ENCODE measurements at regions not wholly inside any gene's neighbourhood (a gene's known extent, or its start where the extent isn't known, plus 50 kb on each side); places are given as distances from the start of the nearest gene placed in this dataset.
"Not testable (repeated sequence)": the region's sequence is repeated elsewhere in the genome, so short reads cannot be mapped to it uniquely, and the experiment has no call there.

DNA sequence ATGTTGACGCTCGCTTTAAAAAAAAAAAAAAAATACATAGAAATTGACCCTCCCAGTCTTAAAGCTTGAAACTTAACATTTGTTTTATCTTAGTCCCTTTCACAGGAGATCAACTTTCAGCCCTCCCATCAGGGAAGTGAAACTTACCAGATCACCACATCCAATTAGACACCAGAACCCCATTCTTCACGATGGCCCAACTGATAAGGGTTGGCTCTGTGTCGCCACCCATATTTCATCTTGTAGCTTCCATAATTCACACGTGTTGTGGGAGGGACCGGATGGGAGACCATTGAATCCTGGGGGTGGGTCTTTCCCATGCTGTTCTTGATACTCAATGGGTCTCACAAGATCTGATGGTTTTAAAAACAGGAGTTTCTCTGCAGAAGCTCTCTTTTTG lies 629.4 kb upstream of the KCND2 start:
- no peak for DNase-seq (ENCODE audit: low read depth)
- TF ChIP-seq, protein P1, sequence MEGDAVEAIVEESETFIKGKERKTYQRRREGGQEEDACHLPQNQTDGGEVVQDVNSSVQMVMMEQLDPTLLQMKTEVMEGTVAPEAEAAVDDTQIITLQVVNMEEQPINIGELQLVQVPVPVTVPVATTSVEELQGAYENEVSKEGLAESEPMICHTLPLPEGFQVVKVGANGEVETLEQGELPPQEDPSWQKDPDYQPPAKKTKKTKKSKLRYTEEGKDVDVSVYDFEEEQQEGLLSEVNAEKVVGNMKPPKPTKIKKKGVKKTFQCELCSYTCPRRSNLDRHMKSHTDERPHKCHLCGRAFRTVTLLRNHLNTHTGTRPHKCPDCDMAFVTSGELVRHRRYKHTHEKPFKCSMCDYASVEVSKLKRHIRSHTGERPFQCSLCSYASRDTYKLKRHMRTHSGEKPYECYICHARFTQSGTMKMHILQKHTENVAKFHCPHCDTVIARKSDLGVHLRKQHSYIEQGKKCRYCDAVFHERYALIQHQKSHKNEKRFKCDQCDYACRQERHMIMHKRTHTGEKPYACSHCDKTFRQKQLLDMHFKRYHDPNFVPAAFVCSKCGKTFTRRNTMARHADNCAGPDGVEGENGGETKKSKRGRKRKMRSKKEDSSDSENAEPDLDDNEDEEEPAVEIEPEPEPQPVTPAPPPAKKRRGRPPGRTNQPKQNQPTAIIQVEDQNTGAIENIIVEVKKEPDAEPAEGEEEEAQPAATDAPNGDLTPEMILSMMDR (IDR thresholded peaks at IDR 0.05; ENCODE audit: low read depth, low read length, missing control alignments), result no peak
- no peak overlapping the region for H3K4me3 ChIP-seq (ENCODE audit: low read depth, low read length)

DNA sequence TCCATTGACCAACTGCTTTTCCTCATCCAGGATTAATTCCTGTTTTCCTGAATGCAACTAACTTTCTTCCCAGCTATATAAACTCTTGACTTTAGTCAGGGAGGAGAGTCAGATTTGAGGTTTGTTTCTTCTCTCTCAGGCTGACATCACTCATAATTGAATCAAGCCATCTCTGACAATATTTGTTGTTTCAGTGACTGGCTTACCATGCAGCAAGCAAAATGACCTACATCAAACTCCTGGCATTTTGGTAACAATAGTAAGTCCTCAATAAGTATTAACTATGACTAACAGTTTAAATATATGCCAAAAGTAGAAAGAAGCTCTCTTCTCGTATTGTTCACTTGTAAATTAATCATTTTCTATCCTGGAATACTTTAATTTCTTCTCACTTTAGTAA lies 625.7 kb upstream of the KCND2 start:
- H3K4me3 ChIP-seq (ENCODE audit: low read depth, low read length), result no peak overlapping the region
- DNase-seq (ENCODE audit: low read depth), result no peak
- TF ChIP-seq, protein P1 (IDR thresholded peaks at IDR 0.05; ENCODE audit: low read depth, low read length, missing control alignments), result no peak

DNA sequence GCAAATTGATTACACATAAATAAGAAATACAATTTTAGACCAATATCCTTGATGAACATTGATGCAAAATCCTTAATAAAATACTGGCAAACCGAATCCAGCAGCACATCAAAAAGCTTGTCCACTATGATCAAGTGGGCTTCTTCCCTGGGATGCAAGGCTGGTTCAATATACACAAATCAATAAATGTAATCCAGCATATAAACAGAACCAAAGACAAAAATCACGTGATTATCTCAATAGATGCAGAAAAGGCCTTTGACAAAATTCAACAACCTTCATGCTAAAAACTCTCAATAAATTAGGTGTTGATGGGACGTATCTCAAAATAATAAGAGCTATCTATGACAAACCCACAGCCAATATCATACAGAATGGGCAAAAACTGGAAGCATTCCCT lies 624.2 kb upstream of the KCND2 start:
- DNase-seq (ENCODE audit: low read depth); H3K4me3 ChIP-seq (ENCODE audit: low read depth, low read length): not testable (repeated sequence)

DNA sequence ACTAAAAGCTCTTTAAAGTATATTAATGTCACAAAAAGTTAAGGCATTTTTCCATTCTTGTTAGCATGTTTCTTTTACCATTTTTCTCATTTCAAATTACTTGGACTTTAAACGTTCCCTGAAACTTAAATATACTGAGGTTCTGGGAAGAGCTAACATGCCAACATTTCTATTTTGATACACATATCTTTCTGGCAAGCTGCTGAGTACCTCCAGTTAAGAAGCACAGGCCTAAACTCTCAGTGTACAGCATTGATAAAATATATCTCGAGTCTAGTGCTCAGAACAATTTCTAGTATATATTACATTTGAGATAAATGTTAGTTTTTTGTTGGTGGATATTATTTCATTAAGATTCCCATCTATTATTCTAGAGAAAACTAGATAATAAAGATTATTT lies 612.9 kb upstream of the KCND2 start:
- no peak for DNase-seq (ENCODE audit: low read depth)
- no peak overlapping the region for H3K4me3 ChIP-seq (ENCODE audit: low read depth, low read length)
- TF ChIP-seq, protein P1 (IDR thresholded peaks at IDR 0.05; ENCODE audit: low read depth, low read length, missing control alignments), result no peak

DNA sequence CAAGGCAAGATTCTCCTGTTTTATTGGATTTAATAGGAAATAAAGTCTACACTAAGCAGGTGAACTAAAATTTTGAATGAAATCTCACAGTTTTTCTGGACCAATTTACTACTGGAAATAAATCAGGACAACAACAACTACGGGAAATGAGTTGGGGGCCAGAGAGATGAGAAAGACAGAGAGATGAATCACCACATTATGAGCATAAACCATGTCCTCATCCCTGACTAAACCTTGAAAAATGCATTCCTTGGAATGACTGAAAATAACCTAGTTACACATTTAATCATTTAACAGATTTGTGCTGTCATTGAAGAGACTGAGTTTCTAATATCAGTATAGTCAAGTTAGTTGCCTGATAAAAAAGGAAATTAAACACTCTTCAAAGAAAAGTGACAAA lies 608.4 kb upstream of the KCND2 start:
- no peak for DNase-seq (ENCODE audit: low read depth)
- H3K4me3 ChIP-seq (ENCODE audit: low read depth, low read length), result no peak overlapping the region
- TF ChIP-seq, protein P1 (IDR thresholded peaks at IDR 0.05; ENCODE audit: low read depth, low read length, missing control alignments), result no peak

DNA sequence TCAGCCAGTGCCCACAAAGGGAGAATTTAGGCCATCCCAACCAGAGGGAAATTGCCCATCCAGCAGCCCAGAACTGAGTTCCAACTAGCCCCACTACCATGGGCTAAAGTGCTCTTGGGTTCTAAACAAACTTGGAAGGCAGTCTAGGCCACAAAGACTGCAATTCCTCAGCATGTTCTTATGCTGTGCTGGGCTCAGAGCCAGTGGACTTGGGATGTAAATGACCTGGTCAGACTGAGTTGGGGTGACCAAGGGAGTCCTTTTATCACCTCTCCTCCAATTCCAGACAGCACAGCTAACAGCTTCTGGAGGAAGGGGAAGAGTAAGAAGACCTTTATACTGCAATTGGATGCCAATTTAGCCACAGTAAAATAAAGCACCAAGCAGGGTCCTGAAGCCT lies 607.2 kb upstream of the KCND2 start:
- DNase-seq (ENCODE audit: low read depth), result no peak
- H3K4me3 ChIP-seq (ENCODE audit: low read depth, low read length), result no peak overlapping the region
- TF ChIP-seq, protein P1 (IDR thresholded peaks at IDR 0.05; ENCODE audit: low read depth, low read length, missing control alignments), result no peak

DNA sequence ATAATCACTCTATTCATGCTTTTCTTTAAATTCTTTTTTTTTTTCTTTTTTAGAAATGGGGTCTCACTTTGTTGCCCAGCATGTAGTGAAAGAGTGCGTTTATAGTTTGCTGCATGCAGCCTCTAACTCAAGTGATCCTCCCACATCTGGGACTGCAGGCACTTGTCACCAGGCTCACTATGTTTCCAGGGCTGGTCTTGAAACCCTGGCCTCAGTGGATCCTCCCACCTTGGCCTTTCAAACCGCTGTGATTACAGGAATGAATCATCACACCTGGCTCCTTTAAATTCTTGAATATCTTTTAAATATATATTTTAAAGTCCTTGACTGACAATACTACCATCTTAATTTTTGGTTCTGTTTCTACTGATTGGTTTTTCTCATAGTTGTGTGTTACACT lies 591.6 kb upstream of the KCND2 start:
- H3K4me3 ChIP-seq (ENCODE audit: low read depth, low read length), result no peak overlapping the region
- DNase-seq (ENCODE audit: low read depth), result no peak
- TF ChIP-seq, protein P1 (IDR thresholded peaks at IDR 0.05; ENCODE audit: low read depth, low read length, missing control alignments), result no peak

DNA sequence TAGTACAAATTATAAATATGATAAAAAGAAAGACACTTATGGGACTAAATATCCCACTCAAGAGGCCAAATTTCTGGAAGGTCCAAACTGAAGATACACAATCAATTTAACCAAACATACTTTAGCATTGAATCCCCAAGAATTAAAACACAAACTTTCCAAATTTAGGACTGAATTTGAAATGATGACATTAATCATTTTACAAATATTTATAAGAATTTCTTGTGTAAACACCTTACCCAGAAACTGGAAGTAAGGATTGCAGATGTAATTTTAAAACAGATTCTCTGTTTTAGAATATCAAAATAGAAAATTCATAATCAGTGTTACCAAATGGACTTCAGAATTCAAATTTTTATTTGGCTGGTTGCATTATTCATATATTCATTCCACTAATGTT lies 588.2 kb upstream of the KCND2 start:
- no peak for DNase-seq (ENCODE audit: low read depth)
- no peak overlapping the region for H3K4me3 ChIP-seq (ENCODE audit: low read depth, low read length)
- TF ChIP-seq, protein P1 (IDR thresholded peaks at IDR 0.05; ENCODE audit: low read depth, low read length, missing control alignments), result no peak

Measured in GM12864 (cell line).